Epithelial cell of esophagus (primary cell): ENCODE measurements at regions not wholly inside any gene's neighbourhood (a gene's known extent, or its start where the extent isn't known, plus 50 kb on each side); places are given as distances from the start of the nearest gene placed in this dataset.

ENCODE experiments used
- DNase-seq: peaks from one replicate; pipeline ENCODE4 v3.0.0; 2010; ENCODE audit warnings: low read depth
- H3K4me3 ChIP-seq: 2 replicates; pipeline ENCODE4 v1.5.1; 2011; ENCODE audit warnings: mild to moderate bottlenecking, low read length, control low read depth
- TF ChIP-seq, protein P1 (sequence below): IDR thresholded peaks from 2 replicates; pipeline ENCODE4 v1.5.1; 2011; ENCODE audit warnings: low read depth, mild to moderate bottlenecking, low read length, control low read depth, inconsistent platforms; ENCODE audit not compliant: insufficient read depth; ENCODE audit errors: missing control alignments

DNA sequence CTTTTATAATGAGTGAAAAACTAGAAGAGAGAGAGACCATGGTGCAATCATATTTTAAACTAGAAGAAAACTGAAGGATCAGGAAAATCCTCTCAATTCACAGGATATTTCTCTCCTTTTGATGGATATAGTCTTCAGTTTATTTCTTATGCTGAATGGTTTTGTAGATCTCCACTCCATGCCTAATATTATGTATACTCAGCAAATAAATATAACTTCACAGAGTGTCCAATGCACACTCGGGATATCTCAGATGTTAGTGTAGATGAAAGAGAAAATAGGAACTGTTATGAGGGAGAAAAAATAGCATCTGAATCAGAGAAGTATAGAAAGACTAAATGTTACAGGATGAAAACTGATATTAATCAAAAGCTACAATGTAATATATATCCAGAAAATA is 1324.5 kb upstream of the PIK3C3 start:
- TF ChIP-seq, protein P1, sequence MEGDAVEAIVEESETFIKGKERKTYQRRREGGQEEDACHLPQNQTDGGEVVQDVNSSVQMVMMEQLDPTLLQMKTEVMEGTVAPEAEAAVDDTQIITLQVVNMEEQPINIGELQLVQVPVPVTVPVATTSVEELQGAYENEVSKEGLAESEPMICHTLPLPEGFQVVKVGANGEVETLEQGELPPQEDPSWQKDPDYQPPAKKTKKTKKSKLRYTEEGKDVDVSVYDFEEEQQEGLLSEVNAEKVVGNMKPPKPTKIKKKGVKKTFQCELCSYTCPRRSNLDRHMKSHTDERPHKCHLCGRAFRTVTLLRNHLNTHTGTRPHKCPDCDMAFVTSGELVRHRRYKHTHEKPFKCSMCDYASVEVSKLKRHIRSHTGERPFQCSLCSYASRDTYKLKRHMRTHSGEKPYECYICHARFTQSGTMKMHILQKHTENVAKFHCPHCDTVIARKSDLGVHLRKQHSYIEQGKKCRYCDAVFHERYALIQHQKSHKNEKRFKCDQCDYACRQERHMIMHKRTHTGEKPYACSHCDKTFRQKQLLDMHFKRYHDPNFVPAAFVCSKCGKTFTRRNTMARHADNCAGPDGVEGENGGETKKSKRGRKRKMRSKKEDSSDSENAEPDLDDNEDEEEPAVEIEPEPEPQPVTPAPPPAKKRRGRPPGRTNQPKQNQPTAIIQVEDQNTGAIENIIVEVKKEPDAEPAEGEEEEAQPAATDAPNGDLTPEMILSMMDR: no peak
- DNase-seq: no peak
- H3K4me3 ChIP-seq: no peak overlapping the region

DNA sequence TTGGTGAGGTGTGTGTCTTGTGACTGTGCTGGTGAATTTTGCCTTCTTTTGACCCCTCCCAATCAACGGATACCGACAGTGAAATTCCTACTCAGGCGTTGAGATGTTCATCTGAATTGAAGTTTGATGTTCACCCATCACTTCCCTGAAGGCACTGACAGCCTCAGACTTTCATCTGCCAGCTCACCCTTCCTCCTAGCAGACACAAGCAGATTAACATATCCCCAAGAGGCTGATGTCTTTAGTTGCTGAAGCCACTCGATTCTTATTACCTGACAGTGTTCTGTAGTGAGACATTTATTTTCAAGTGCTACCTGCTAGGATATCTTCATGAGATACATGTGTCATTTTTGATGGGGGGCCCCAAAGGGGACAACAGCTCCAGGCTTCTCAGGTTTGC is 1330.1 kb upstream of the PIK3C3 start:
- H3K4me3 ChIP-seq: no peak overlapping the region
- TF ChIP-seq, protein P1: no peak
- DNase-seq: no peak

DNA sequence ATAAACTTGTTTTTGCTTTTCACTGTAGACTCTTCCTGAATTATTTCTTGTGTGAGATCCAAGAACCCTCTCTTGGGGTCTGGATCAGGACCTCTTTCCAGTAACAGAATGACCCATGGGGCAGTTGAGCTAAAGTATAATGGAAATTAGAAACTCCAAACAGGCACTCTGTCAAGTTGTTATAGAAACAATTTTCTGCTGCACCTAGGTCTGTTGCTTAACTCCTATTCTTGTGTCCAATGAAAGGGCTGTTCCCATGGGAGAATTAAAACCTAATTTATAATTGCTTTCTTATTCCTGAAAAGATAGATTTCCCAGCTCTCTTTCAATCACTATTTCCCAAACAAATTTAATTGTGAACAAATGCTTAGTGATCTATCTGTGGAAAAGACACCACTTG is 1341.3 kb upstream of the PIK3C3 start:
- DNase-seq: no peak
- no peak overlapping the region for H3K4me3 ChIP-seq
- TF ChIP-seq, protein P1: no peak

DNA sequence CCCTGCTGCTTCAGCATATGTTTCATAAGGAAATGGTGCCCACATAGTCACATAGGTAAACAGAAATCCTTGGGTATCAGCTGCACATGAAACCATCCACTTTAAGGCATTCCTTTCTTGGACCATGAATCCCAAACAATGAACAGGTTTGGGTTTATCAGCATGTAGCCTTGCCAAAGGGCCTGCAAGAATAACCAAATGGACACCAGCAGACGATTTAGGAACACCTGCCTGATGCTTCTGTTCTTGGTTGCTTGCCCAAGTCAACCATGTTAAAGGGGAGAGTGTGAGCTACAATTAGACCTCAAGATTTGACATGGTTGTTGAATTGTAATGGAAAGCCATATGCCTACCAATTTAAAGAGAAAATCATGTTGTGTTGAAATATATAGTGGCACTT is 1342.7 kb upstream of the PIK3C3 start:
- H3K4me3 ChIP-seq: no peak overlapping the region
- DNase-seq: no peak
- TF ChIP-seq, protein P1: no peak

DNA sequence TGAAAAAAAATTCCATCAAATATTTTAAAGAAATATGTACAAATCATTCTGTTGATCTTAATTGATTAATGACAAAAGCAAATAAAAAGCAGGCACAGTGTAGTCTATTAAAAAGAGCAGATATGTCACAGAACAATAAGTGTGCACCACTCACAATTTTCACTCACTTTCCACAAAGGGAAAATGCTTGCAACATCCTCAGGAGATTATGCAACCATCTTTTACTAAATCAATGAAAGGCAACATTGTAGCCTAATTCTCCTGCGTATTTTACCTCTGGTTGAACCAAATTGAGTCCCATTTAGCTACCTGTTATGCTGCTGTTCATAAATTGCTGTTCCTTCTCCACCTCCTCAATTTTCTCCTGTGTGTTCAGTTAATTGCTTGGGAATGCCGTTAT is 1346.8 kb upstream of the PIK3C3 start:
- TF ChIP-seq, protein P1: no peak
- peak; percentile 6 for DNase-seq
- H3K4me3 ChIP-seq: no peak overlapping the region

DNA sequence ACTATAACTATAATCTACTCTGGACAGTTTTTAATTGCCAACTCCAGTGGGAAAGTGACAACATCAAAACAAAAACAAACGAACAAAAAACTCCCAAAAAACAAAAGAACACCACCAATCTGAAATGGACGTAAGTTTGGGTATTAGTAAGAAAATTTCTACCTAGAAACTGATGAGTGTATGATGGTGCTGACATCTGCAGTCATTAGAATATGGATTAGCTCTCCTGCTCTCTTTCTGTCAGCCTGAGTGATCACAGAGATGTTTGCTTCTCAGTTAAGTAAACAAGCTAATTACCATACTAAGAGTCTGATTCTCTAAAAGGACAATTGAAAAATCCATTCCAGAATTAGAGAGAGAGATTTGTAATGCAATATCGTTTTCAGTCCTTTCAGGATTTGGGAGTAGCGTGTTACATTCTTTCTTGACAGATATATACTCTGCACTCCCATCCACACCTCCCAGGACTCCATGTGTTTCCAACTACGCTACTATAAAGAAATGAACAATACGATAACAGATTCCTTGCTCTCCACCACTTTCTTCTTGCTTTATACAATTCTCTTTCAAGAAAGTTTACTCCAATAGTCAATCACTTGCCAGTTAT is 1347.4 kb upstream of the PIK3C3 start:
- H3K4me3 ChIP-seq: no peak overlapping the region
- DNase-seq: no peak
- TF ChIP-seq, protein P1: no peak

DNA sequence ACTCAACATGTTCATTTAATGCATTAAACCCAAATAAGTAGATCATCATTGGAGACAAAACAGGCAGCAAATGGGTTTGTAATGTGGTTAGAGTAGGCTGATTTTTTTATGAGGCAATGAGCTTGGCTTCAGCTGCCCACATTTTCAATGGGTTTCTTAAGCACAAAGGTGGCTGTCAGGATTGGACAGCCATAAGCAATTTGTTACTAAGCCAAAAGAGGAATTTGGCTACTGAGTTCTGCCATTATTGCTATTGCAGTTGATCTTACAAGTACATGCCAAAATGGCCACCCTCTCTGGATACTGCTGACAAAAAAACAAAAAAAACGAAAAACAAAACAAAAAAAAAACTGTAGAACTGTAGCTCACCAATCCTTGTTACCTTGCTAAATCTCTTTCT is 1348.0 kb upstream of the PIK3C3 start:
- TF ChIP-seq, protein P1: no peak
- no peak overlapping the region for H3K4me3 ChIP-seq
- DNase-seq: no peak
